Kidney capillary endothelial cell (primary cell): ENCODE measurements at regions not wholly inside any gene's neighbourhood (a gene's known extent, or its start where the extent isn't known, plus 50 kb on each side); places are given as distances from the start of the nearest gene placed in this dataset.

Experiments
- DNase-seq: peaks from one replicate; pipeline ENCODE4 v3.0.0-alpha.2; 2018; ENCODE audit warnings: low spot score

- DNase-seq: no peak
Observed at GRCh38 chr9:113646946-113647914, 183.7 kb downstream of the RGS3 start.

- no peak for DNase-seq
Observed at GRCh38 chr9:113648048-113648447, 184.5 kb downstream of the RGS3 start.

- no peak for DNase-seq
Observed at GRCh38 chr9:113648586-113648985, 185.1 kb downstream of the RGS3 start.

GRCh38 chr9:113649054-113649453 lies 185.5 kb downstream of the RGS3 start:
- no peak for DNase-seq

- DNase-seq: no peak
Observed at GRCh38 chr9:113649855-113650206, 186.3 kb downstream of the RGS3 start.

- peak; percentile 60 for DNase-seq
Observed at GRCh38 chr9:113650207-113651131, 186.9 kb downstream of the RGS3 start.

- DNase-seq: no peak
Observed at GRCh38 chr9:113651896-113652295, 188.4 kb downstream of the RGS3 start.

GRCh38 chr9:113652355-113653152 lies 189.0 kb downstream of the RGS3 start:
- DNase-seq: no peak

GRCh38 chr9:113653746-113654604 lies 190.4 kb downstream of the RGS3 start:
- no peak for DNase-seq

- DNase-seq: peak; percentile 40
Observed at GRCh38 chr9:113654605-113655428, 191.3 kb downstream of the RGS3 start.

- DNase-seq: peak; percentile 63
Observed at GRCh38 chr9:113656771-113657670, 193.5 kb downstream of the RGS3 start.

- peak; percentile 95 for DNase-seq
Observed at GRCh38 chr9:113657765-113658544, 194.4 kb downstream of the RGS3 start.

GRCh38 chr9:113658545-113658895 lies 195.0 kb downstream of the RGS3 start:
- DNase-seq: peak; percentile 43

- DNase-seq: no peak
Observed at GRCh38 chr9:113659039-113659438, 195.5 kb downstream of the RGS3 start.

- no peak for DNase-seq
Observed at GRCh38 chr9:113659740-113660139, 196.2 kb downstream of the RGS3 start.

- no peak for DNase-seq
Observed at GRCh38 chr9:113660196-113660595, 196.7 kb downstream of the RGS3 start.

- DNase-seq: no peak
Observed at GRCh38 chr9:113661074-113661473, 197.5 kb downstream of the RGS3 start.

- DNase-seq: no peak
Observed at GRCh38 chr9:113664181-113664875, 200.8 kb downstream of the RGS3 start.
